ENCODE measurements at regions not wholly inside any gene's neighbourhood (a gene's known extent, or its start where the extent isn't known, plus 50 kb on each side); places are given as distances from the start of the nearest gene placed in this dataset.

GRCh38 chr16:65936096-65936495 is 430.4 kb upstream of the CDH5 start:
- no peak for DNase-seq

GRCh38 chr16:65934443-65934842 is 432.0 kb upstream of the CDH5 start:
- no peak for DNase-seq

GRCh38 chr16:65933703-65934102 is 432.8 kb upstream of the CDH5 start:
- DNase-seq, result no peak

- no peak for DNase-seq
Measured at GRCh38 chr16:65932350-65933072, 434.0 kb upstream of the CDH5 start.

GRCh38 chr16:65922923-65923322 is 443.6 kb upstream of the CDH5 start:
- no peak for DNase-seq

GRCh38 chr16:65919986-65920376 is 446.5 kb upstream of the CDH5 start:
- DNase-seq, result no peak

GRCh38 chr16:65919145-65919985 is 447.1 kb upstream of the CDH5 start:
- DNase-seq, result no peak

DNA sequence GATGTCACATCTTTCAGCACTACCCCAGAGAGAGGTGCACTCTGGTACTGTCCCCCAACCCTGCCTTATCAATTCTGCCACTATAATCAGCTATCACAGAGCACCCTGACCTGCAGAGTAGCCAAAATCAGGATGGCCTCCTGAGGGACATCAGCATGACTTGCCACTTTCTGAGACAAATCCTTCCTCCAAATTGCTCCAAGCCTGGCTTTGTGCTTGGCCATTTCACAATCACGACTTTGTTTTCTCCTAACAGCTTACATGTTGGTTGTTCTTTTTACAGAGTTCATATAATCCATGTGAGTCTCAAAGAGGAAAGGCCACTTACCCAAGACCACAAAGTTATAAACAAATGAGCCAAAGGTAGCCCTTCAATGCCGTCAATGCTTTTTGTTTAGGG is 449.0 kb upstream of the CDH5 start:
- no peak for DNase-seq

DNA sequence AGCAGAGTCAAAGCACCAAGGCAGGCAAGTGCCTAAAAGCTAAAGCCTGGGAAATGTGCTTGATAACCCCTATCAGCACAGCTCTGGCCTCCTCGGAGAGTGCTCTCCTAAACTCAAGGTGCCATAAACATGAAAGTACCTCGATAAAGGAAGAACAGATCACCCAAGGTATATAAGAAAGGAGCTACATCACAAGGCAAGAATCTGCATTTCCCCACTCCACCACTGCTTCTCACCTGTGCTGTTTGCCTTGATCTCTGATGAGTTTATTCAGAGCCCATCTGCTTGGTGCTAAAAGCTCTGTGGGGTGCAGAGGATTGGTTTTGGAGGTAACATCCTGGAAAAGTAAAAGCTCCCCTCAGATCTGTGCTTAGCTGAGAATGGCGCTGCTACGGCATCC is 449.5 kb upstream of the CDH5 start:
- no peak for DNase-seq

- DNase-seq, result no peak
Measured at GRCh38 chr16:65910291-65910690, 456.2 kb upstream of the CDH5 start.

DNA sequence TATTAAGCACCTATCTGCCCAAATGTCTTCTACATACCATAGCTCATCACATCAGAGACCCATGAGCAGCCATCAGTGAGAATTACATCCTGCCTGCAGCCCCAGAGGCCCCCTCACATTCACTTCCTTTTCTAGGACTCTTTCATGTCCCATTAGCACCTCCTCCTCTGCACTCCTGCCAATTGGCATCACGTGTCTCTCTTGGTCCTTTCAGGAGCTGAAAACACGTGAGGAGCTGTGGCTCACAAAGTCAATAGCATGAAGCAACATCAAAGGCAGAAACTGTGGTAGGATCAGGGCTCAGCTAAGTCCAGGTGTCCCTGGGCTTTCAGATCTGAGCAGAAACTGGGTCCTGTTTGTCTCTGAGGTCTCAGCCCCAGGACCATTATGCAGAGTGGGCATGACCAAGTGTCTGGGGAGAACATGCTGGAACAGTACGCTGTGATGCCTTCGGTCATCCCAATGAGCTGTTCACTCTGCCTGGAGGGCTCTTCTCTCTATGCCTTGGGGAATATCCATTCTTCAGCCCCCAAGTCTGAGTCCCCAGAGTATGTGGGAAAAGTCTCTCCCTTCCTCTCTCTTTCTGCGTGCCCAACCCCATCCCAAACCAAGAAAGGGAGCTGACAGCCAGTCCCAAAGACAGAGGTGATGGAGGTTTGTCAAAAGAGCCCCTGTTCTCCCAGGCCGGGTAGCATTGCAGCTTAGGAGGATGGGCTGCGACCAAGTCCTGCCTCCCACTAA is 457.0 kb upstream of the CDH5 start:
- DNase-seq, result no peak

DNA sequence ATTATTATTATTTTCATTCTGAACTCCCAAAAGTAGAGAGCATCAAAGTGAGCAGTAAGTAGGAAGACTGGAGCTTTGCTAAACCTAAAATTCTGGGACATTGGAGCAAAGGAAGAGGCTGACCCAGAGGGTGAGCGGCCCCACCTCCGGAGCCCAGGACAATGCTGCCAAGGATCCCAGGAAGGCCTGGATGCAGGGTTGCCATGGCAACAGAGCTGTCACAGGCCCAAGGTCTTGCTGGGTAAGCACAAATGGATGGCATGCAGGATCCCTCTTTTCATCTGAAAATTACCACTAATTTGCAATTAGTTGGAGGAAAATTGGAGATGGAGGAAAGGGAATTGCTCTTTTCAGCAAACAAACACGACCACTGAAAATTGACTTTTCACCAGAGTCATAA is 457.9 kb upstream of the CDH5 start:
- no peak for DNase-seq

GRCh38 chr16:65905331-65905730 is 461.2 kb upstream of the CDH5 start:
- DNase-seq, result no peak

DNA sequence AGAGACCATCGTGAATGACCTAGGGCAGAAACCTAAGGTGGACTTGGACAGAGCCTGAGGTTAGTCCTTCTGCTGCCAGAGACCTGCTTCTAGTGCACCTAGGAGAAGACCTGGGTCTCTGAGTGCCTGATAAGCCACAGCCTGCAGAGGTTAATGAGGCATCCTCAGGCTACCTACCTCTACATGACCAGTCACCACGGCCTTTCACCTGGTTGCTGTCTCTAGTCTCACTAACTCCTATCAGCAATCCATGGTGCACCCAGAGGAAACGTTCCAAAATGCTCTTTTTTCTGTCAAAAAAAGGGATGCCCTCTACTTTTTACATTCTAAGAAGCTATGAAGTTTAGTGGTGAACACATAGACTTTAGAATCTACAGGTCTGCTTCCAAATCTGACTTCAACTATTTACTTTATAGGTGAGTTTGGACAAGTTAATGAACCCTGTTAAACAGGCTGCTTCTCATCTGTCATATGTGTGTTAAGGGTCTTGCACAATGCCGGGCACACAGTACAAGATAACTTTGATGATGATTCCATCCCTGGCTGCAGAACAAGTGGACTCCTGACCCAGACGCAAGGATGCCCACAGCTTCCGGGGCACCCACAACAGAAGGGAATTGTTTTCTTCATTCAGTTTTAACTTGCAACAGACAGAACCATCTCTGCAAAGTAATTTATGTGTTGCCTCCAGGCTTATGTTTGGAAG is 469.9 kb upstream of the CDH5 start:
- no peak for DNase-seq

GRCh38 chr16:65895906-65896305 is 470.6 kb upstream of the CDH5 start:
- DNase-seq, result no peak

DNA sequence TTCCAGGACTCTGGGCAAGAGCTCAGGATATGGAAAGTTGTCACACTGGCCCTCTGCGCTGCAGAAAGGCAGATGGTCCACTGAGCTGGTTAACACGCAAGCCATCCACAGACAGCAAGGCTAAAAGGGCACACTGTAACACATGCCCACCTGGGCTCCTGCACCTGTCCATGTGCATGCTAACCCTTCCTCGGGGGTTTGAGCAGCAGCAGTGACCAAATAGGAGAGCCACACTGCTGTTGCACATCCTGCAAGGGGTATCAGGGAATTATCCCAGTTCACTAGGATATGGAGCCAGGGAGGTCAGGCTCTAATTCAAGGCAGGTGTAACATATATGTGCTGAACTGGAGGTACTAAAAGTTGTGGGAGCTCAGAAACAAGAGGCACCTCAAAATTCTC is 471.0 kb upstream of the CDH5 start:
- no peak for DNase-seq

GRCh38 chr16:65890203-65890602 is 476.3 kb upstream of the CDH5 start:
- no peak for DNase-seq

- no peak for DNase-seq
Measured at GRCh38 chr16:65889533-65889966, 476.9 kb upstream of the CDH5 start.

DNA sequence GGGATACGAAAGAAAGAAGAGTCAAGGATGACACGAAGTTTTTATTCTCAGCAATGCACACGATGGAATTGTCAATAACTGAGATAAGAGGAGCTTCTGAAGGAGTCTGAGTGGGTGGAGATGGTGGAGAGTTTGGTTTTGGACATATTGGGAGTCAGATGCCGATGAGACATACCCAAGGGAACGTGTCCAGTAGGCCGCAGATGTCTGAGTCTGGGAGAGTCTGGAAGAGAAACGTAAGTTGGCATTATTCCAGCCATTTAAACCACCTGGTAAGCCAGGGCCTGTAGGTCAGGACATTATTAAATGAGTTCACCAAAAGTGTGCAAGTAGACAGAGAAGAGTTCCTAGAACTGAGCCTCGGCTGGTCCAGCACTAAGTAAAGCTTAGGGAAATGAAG is 478.3 kb upstream of the CDH5 start:
- DNase-seq, result no peak

- no peak for DNase-seq
Measured at GRCh38 chr16:65884018-65884417, 482.5 kb upstream of the CDH5 start.

DNA sequence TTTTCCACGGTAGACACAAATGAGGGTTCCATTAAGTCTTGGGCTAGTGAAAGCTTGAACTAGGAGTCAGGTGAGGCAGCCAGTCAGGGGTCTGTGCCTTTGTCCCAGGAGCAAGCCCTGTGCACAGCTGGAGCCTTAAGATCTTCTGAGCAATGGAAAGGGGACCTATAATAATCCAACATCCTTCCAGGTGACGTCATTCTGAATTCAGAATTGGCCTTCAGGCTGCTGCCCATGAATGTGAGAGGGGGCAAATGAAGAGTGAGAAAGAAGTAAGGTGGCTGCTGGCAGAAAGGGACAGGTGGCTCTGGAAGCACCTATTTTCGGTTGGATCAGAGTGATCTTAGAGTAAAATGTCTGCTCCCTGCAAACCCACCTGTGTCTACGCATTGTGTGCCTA is 488.1 kb upstream of the CDH5 start:
- no peak for DNase-seq

GRCh38 chr16:65876624-65877023 is 489.9 kb upstream of the CDH5 start:
- no peak for DNase-seq

GRCh38 chr16:65876056-65876408 is 490.5 kb upstream of the CDH5 start:
- no peak for DNase-seq
